ENCODE measurements at regions not wholly inside any gene's neighbourhood (a gene's known extent, or its start where the extent isn't known, plus 50 kb on each side); places are given as distances from the start of the nearest gene placed in this dataset.
"Not testable (repeated sequence)": the region's sequence is repeated elsewhere in the genome, so short reads cannot be mapped to it uniquely, and the experiment has no call there.

GRCh38 chr3:185306286-185306685, 52.4 kb upstream of the EHHADH start:
- not testable (repeated sequence) for H3K36me3 ChIP-seq (ENCODE audit: insufficient read depth); H3K9me2 ChIP-seq (ENCODE audit: insufficient read depth); H3K27me3 Mint-ChIP-seq (ENCODE audit: insufficient read depth, low read depth, poor library complexity); ATAC-seq; H3K27ac Mint-ChIP-seq; H3K27me3 ChIP-seq (ENCODE audit: insufficient read depth); H3K4me1 Mint-ChIP-seq; H3K4me3 ChIP-seq; H3K27ac ChIP-seq (ENCODE audit: low read depth); H4K20me1 ChIP-seq (replicated peaks; ENCODE audit: insufficient read depth); H3K79me2 ChIP-seq (replicated peaks; ENCODE audit: insufficient read depth); H3F3A ChIP-seq (replicated peaks; ENCODE audit: low read depth); H3K4me3 Mint-ChIP-seq; H3K4me1 ChIP-seq (ENCODE audit: insufficient read depth); H2AFZ ChIP-seq; DNase-seq (ENCODE audit: low spot score); H3K4me2 ChIP-seq
- Mint-ChIP-seq H3K9me3 (peaks cover 29% of the 10 kb centered on the region), H3K36me3 (ENCODE audit: low read depth) (peaks cover 33% of the 10 kb centered on the region)

GRCh38 chr3:185306847-185307246, 53.0 kb upstream of the EHHADH start:
- Mint-ChIP-seq H3K27ac (no peak overlapping the region), H3K4me1 (peaks cover 9% of the 10 kb centered on the region; the same call in 2 of the 3 replicates), H3K4me3 (no peak overlapping the region), H3K36me3 (ENCODE audit: low read depth) (peaks cover 33% of the 10 kb centered on the region), H3K27me3 (ENCODE audit: insufficient read depth, low read depth, poor library complexity) (peaks cover 4% of the 10 kb centered on the region), H3K9me3 (peaks cover 29% of the 10 kb centered on the region)
- Histone ChIP-seq H3K27me3 (ENCODE audit: insufficient read depth) (no peaks in the 10 kb centered on the region), H3K4me3 (no peak overlapping the region), H4K20me1 (replicated peaks; ENCODE audit: insufficient read depth) (no peaks in the 10 kb centered on the region), H2AFZ (no peak overlapping the region), H3K4me1 (ENCODE audit: insufficient read depth) (no peaks in the 10 kb centered on the region), H3F3A (replicated peaks; ENCODE audit: low read depth) (no peaks in the 10 kb centered on the region), H3K36me3 (ENCODE audit: insufficient read depth) (no peaks in the 10 kb centered on the region; the same call in 1 of the 2 replicates), H3K9me2 (ENCODE audit: insufficient read depth) (no peaks in the 10 kb centered on the region), H3K79me2 (replicated peaks; ENCODE audit: insufficient read depth) (no peaks in the 10 kb centered on the region), H3K4me2 (no peak overlapping the region), H3K27ac (ENCODE audit: low read depth) (no peak overlapping the region)
- DNase-seq (ENCODE audit: low spot score) (no peak), ATAC-seq (no peak)
- TF ChIP-seq CTCF (conservative IDR thresholded peaks at IDR 0.05; ENCODE audit: low read depth in 2 of 2) (no peak), EZH2 (IDR thresholded peaks at IDR 0.05; ENCODE audit: low read depth, unreplicated experiment) (no peak), NANOG (IDR thresholded peaks at IDR 0.05; ENCODE audit: borderline replicate concordance) (no peak), CREB1 (CRISPR knock-in tag; IDR thresholded peaks at IDR 0.05; ENCODE audit: low read depth) (no peak), POLR2AphosphoS5 (IDR thresholded peaks at IDR 0.05; ENCODE audit: low read depth) (no peak), ZNF462 (CRISPR knock-in tag; IDR thresholded peaks at IDR 0.05) (no peak), ZNF114 (CRISPR knock-in tag; IDR thresholded peaks at IDR 0.05) (no peak), STAT1 (IDR thresholded peaks at IDR 0.05; ENCODE audit: unreplicated experiment) (no peak)

All from GM23338 (cell line).